SIG-M5 (cell line): ENCODE measurements at regions not wholly inside any gene's neighbourhood (a gene's known extent, or its start where the extent isn't known, plus 50 kb on each side); places are given as distances from the start of the nearest gene placed in this dataset.

Source experiments
- DNase-seq: peaks from one replicate; lab custom pipeline; 2025; lab: John Stamatoyannopoulos, UW

DNA sequence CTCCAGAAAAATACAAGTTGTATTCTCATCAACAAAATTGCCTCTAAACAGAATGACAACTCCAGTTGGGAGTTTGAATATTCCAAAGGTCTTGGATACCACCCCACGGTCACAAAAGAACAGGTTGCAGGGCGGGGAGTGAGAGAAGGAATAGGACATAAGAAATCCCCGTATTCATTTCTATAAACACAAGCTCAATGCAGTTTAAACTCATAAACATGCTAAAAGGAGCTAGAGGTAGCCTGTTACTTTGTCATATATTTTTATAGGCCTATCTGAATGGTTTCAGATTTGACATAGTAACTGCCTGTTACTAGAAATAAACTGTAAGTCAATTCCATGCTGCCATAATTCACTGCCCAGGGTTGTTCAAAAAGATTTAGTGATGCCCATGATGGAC lies 567.5 kb downstream of the BCL11A start:
- DNase-seq = no peak

GRCh38 chr2:59974051-59974766 lies 579.2 kb downstream of the BCL11A start:
- no peak for DNase-seq

DNA sequence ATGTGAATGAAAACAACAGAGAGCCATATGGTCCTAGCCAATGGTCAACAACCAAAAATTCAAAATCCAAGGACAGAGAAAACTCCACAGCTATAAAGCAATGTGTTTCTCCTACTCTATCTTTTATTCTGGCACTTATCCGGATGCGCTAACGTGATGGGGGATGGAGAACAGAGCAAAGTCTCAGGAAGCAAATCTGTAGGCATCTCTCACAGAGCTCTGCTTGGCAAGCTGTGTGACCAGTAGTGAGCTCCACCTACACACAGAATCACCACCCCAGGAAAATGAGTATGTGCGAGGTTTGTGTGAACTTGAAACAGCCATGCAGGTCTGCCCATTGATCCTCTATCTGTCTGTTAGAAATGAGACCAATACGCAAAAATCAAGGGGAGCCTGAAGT lies 584.3 kb downstream of the BCL11A start:
- no peak for DNase-seq

DNA sequence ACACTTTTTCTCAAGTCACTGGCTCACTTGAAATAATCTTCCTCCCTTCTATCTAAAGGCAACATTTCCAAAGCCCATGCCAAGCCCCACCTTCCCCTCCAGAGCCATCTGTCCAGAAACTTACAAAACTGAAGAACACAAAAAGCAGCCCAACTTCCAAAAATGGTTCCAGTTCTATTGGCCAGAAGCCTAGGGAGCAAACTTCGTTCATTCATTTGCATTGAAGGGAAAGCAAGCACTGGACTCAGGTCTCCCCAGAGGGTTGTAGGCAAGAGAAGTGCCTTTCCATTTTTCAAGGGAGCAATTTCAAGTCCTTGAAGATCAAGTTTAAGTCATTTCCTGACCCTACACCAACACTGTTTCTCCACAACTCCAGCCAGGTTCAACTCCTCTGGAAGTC lies 585.0 kb downstream of the BCL11A start:
- no peak for DNase-seq

DNA sequence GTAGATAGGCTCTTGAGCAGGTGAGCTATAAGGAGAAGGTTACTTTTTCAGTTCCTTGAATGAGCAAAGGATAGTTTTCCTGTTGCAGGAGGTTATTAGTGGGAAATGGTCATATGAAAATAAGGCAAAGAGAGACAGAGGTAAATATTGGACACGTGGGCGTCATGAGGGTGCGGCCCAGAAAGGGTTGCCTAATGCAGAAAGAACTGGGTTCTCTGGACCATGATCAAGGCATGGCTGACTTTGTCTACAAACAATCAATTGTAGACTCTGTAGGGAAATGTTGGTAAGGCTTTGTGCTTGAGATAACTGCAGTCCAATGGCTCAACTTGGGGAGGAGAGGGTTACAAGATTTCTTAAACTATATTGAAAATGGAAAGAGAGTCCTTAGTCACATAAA lies 585.8 kb downstream of the BCL11A start:
- no peak for DNase-seq

GRCh38 chr2:59963157-59963556 lies 590.3 kb downstream of the BCL11A start:
- no peak for DNase-seq

- no peak for DNase-seq
These were observed 591.7 kb downstream of the BCL11A start for GRCh38 chr2:59961746-59962145.

DNA sequence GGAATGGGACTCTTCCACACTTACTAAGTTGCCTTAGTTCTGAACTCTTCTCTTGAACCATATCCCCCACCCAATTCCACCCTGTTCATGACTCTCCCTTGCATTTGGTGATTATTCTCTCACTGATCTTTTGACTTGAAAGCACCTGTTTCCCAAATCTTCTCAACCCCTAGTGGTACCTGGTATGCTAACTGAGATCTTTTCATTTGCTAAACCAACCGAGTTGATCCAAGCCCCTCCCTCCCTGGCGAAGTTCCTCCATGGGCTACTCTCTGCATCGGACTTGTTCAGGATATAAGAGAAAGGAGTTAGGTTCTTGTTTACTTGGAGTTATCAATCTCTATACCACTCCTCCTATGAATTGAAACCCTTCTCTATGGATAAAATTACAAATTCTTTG lies 593.5 kb downstream of the BCL11A start:
- DNase-seq = no peak

- DNase-seq = no peak
These were observed 596.0 kb downstream of the BCL11A start for GRCh38 chr2:59957504-59957903.

DNA sequence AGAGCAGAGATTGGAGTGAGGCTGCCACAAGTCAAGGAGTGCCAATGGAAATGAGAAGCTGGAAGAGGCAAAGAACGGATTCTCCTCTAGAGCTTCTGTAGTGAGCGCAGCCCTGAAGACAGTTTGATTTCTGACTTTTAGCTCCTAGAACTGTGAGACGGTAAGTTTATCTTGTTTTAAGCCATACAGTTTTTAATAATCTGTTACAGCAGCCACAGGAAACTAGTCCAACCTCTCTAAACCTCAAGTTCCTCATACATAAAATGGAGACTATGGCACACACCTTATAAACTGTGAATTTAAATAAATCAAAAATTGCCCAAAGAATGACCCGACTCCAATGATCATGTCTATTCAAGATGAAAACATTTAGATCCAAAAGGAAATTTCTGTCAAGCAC lies 596.5 kb downstream of the BCL11A start:
- DNase-seq = no peak

DNA sequence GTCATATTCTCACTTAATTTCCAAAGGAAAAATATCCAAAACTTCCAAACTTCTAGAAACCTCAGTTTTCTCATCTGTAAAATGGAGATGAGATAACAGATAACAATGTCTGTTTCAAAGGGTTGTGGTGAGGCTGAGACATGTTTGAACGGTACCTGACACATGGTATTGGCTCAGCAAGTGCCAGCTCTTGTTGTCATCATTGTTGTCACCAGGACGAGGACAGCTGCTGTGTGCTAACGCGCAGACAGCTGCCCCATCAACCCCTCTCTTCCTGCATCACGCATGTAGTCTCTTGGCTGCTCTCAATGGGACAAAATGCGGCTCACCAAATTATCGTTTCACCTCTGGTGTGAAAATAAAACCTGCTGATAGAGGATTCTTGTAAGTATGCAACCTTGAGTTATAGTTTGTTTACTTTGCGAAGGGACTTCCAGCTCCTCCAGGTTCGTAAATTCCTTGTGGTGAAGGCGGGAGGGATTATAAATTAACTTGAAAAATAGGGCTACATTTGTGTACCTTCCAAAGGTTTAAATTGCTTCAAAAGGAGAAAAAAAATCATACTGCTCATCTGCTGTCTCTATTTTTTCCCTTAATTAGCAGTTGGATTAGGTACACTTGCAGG lies 605.4 kb downstream of the BCL11A start:
- no peak for DNase-seq

GRCh38 chr2:59947209-59947608 lies 606.2 kb downstream of the BCL11A start:
- no peak for DNase-seq

DNA sequence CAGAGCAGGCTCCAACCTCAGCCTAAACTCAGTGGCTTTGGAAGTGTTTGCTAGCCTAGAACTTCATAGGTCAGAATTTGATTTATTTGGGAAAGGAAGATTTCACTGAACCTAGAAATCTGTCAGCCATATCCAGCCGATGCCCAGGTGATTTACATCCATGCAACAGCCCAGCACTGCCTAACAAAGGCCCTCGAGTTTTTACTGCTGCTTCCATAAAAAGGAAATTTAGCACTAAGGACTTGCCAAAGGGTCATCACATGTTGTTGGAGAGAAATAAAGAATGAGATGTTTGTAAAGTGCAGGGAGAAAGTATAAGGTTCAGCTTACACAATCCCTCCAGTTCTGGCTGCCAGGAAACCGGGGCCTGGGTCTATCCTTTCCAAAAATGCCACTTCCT lies 614.2 kb downstream of the BCL11A start:
- no peak for DNase-seq

DNA sequence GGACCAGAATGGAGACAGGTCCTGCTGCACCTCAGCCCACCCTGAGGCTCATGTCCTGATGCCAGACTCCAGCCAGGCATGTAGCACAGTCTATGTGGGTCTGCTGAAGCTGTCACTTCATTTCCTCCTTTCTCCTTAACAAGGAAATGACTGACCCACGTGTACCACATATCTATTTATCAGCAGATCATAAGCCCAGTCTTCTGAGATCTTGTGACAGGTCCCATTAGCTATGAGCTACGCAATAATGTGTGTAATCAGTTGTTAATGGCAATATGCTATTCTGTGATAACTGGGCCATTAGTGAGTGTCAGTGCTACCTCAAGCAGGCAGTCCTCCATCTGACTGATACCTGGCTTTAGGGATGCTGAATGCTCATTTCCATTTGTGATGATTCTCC lies 615.3 kb downstream of the BCL11A start:
- no peak for DNase-seq

GRCh38 chr2:59936048-59936447 lies 617.4 kb downstream of the BCL11A start:
- no peak for DNase-seq

GRCh38 chr2:59935005-59935404 lies 618.4 kb downstream of the BCL11A start:
- DNase-seq = no peak

- DNase-seq = no peak
These were observed 619.5 kb downstream of the BCL11A start for GRCh38 chr2:59933948-59934347.

GRCh38 chr2:59932341-59932740 lies 621.1 kb downstream of the BCL11A start:
- DNase-seq = no peak

- DNase-seq = no peak
These were observed 623.0 kb downstream of the BCL11A start for GRCh38 chr2:59930430-59930829.

DNA sequence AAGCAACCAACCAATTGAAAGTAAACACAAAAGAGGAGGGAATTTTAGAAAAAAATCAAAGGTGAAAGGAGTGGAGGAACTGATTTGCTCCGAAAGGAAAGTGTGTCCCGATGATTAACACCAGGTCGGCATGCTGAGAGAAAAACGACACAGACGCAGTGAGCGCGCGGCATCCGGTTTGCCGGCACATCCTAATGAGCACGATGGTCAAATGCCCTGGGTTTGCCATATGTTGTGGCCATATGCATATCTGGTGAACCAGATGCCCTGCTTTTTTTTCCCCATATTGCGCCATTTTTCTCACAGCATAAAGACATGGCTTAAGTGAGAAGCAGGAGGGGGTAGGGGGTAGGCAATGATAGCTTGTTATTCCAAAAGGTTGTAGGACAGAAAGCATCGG lies 626.7 kb downstream of the BCL11A start:
- no peak for DNase-seq

GRCh38 chr2:59925321-59925720 lies 628.1 kb downstream of the BCL11A start:
- DNase-seq = no peak

DNA sequence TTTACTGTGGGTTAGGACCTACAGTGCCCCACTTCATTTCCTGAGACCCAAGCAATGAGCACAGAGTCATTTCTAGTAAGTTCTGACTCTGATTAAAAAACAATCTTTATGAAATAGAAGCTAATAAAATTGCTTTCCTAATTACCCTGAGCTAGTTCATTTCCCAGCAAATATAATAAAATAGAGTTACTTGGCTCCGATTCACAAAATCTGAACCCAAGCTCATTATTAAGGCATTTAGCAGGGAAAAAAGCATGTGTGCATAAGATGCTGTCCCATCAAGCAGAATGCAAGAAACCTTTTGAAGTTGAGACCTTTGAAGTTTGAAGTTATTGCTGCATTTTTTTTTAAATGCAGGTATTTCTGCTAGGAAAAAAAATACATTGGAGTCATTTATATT lies 629.1 kb downstream of the BCL11A start:
- DNase-seq = no peak

DNA sequence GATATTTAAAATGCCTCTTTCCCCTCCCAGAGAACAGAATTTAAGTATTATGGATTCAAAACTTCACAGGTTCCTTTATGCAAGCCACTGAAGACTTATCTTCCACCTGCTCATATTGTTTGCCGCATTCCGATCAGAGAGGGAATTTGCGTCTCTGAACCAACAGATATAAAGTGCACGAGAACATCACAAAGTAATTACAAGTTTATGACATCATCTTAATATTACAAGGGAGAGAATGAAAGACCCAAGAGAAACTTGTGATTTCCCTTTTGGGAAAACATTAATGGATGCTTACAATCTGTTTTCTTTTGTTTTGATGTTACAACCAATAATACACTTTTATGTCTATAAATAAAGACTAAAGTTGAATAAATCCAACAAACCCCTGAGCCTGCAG lies 631.0 kb downstream of the BCL11A start:
- DNase-seq = no peak

GRCh38 chr2:59921743-59922142 lies 631.7 kb downstream of the BCL11A start:
- DNase-seq = no peak
